ENCODE measurements at regions not wholly inside any gene's neighbourhood (a gene's known extent, or its start where the extent isn't known, plus 50 kb on each side); places are given as distances from the start of the nearest gene placed in this dataset.

DNA sequence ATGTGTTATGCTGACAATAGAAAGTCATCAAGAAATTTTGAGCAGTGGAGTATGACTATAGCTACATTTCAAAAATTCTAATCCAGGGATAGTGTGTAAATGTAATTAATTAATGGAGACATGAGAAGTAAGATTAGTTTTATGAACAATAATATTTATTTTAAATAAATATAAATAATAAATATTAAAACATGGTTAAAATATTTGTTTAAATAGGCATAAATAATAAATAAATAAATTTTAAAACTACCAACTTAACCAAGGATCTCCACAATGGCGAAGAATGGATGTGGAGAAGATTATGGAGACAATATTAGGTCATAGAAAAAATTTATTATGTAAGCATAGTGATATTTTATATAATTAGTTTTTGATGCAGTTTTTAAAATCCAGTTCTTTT is 588.2 kb upstream of the NOVA1 start:
- no peaks in the 10 kb centered on the region for H3K4me1 ChIP-seq (ENCODE audit: control insufficient read depth in 2 of 2, insufficient read depth in 2 of 2, low read length in 1 of 2)
- 85 to 91% methylated on average over 1 of the region's 1 CpG for WGBS, 2 donors
- no peak overlapping the region for H3K27ac ChIP-seq (ENCODE audit: low read depth in 2 of 2, low read length in 1 of 2)
- no peaks in the 10 kb centered on the region for H3K27me3 ChIP-seq (ENCODE audit: control insufficient read depth in 1 of 2, insufficient read depth in 2 of 2, low read length in 2 of 2)
- H3K36me3 ChIP-seq (ENCODE audit: control insufficient read depth in 2 of 2, insufficient read depth in 2 of 2, low read length in 1 of 2), result no peaks in the 10 kb centered on the region
- H3K4me3 ChIP-seq (ENCODE audit: low read depth in 1 of 2, low read length in 2 of 2), result no peak overlapping the region
- no peaks in the 10 kb centered on the region for H3K9me3 ChIP-seq (ENCODE audit: control insufficient read depth in 2 of 2, insufficient read depth in 1 of 2, low read depth in 1 of 2, low read length in 1 of 2)

DNA sequence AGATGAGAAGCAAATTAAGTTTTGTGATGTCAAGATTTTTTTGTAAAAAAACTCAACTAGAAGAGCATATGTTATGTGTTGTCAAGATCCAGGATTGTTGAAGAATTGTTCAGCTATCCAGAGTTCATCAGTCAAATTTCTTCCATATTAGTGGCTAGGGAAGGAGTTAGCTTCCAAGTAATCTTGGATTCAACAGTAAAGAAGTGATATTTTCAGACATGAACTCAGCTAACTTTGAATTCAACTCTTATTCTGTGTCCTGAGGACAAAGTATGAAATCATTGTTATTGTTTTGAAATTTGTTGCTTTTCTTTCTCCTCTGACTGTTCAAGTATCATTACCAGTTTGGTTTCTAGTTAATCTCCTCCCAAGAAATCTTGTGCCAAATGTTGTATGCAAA is 589.3 kb upstream of the NOVA1 start:
- no peaks in the 10 kb centered on the region for H3K9me3 ChIP-seq (ENCODE audit: control insufficient read depth in 2 of 2, insufficient read depth in 1 of 2, low read depth in 1 of 2, low read length in 1 of 2)
- H3K4me3 ChIP-seq (ENCODE audit: low read depth in 1 of 2, low read length in 2 of 2), result no peak overlapping the region
- H3K4me1 ChIP-seq (ENCODE audit: control insufficient read depth in 2 of 2, insufficient read depth in 2 of 2, low read length in 1 of 2), result no peaks in the 10 kb centered on the region

DNA sequence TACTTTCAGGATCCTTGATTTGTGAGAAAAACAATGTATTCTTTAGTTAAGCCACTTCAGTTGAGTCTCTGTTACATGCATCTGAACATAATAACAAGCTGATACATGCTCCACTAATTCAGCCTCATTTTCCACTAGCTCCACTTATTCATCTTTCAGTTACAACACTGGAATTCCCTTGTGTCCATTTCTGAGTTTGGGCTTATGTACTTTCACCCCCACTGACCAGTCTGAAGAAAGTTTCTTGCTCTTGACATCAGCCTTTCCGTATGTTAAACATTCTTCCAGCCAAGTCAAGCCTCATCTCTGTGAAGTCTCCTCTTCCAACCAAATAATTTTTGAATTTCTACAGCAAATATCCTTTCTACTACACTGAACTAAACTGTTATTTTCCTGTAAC is 592.5 kb upstream of the NOVA1 start:
- Histone ChIP-seq H3K4me3 (ENCODE audit: low read depth in 1 of 2, low read length in 2 of 2) (no peak overlapping the region), H3K27ac (ENCODE audit: low read depth in 2 of 2, low read length in 1 of 2) (no peak overlapping the region), H3K9me3 (ENCODE audit: control insufficient read depth in 2 of 2, insufficient read depth in 1 of 2, low read depth in 1 of 2, low read length in 1 of 2) (no peaks in the 10 kb centered on the region), H3K36me3 (ENCODE audit: control insufficient read depth in 2 of 2, insufficient read depth in 2 of 2, low read length in 1 of 2) (no peaks in the 10 kb centered on the region), H3K27me3 (ENCODE audit: control insufficient read depth in 1 of 2, insufficient read depth in 2 of 2, low read length in 2 of 2) (no peaks in the 10 kb centered on the region), H3K4me1 (ENCODE audit: control insufficient read depth in 2 of 2, insufficient read depth in 2 of 2, low read length in 1 of 2) (no peaks in the 10 kb centered on the region)
- 66 to 73% methylated on average over 1 of the region's 1 CpG for WGBS, 2 donors

More for the DNA sequence above, 589.3 kb upstream of the NOVA1 start:
- Histone ChIP-seq H3K27me3 (ENCODE audit: control insufficient read depth in 1 of 2, insufficient read depth in 2 of 2, low read length in 2 of 2) (no peaks in the 10 kb centered on the region), H3K27ac (ENCODE audit: low read depth in 2 of 2, low read length in 1 of 2) (no peak overlapping the region), H3K36me3 (ENCODE audit: control insufficient read depth in 2 of 2, insufficient read depth in 2 of 2, low read length in 1 of 2) (no peaks in the 10 kb centered on the region)

DNA sequence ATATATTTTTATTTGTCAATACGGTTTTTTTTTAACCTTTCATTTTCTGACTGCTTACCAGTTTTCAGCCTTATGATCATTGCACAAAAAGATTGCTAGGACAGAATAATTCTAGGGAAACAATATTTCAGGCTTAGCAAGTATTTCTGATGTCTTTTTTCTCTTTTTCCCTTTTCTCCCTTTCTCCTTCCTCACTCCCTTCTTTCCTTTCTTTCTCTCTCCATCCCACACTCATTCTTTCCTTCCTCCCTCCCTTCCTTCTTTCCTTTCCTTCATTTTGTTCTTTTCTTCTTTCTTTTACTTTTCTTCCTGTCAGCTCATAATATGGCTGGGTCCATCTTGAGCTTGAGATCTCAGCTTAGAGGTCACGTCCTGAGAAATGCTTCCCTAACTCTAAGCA is 601.4 kb upstream of the NOVA1 start:
- no peaks in the 10 kb centered on the region for H3K36me3 ChIP-seq (ENCODE audit: control insufficient read depth in 2 of 2, insufficient read depth in 2 of 2, low read length in 1 of 2)
- WGBS, 2 donors, result 38 to 40% methylated on average over 2 of the region's 2 CpGs
- no peak overlapping the region for H3K4me3 ChIP-seq (ENCODE audit: low read depth in 1 of 2, low read length in 2 of 2)
- H3K9me3 ChIP-seq (ENCODE audit: control insufficient read depth in 2 of 2, insufficient read depth in 1 of 2, low read depth in 1 of 2, low read length in 1 of 2), result no peaks in the 10 kb centered on the region
- H3K4me1 ChIP-seq (ENCODE audit: control insufficient read depth in 2 of 2, insufficient read depth in 2 of 2, low read length in 1 of 2), result no peaks in the 10 kb centered on the region
- H3K27ac ChIP-seq (ENCODE audit: low read depth in 2 of 2, low read length in 1 of 2), result no peak overlapping the region
- H3K27me3 ChIP-seq (ENCODE audit: control insufficient read depth in 1 of 2, insufficient read depth in 2 of 2, low read length in 2 of 2), result no peaks in the 10 kb centered on the region

DNA sequence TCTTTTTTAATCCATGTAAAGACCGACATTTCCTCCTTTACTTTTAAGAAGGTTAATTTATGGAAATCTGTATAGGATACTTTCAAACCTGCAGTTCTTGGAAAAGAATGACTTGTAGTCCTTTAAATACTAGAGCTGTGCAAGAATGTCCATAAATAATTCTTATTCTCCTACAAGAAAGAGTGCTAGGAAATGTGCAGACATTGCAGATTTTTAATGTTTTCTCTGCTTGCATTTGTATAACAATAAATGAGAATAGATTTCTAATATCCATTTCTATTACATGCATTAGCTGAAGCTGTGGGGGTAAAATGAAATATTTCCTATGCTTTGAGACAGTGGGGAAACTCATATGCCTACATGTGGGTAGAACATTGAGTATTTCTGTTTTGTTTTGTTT is 607.2 kb upstream of the NOVA1 start:
- Histone ChIP-seq H3K4me3 (ENCODE audit: low read depth in 1 of 2, low read length in 2 of 2) (no peak overlapping the region), H3K9me3 (ENCODE audit: control insufficient read depth in 2 of 2, insufficient read depth in 1 of 2, low read depth in 1 of 2, low read length in 1 of 2) (no peaks in the 10 kb centered on the region), H3K36me3 (ENCODE audit: control insufficient read depth in 2 of 2, insufficient read depth in 2 of 2, low read length in 1 of 2) (no peaks in the 10 kb centered on the region), H3K27ac (ENCODE audit: low read depth in 2 of 2, low read length in 1 of 2) (no peak overlapping the region), H3K4me1 (ENCODE audit: control insufficient read depth in 2 of 2, insufficient read depth in 2 of 2, low read length in 1 of 2) (no peaks in the 10 kb centered on the region), H3K27me3 (ENCODE audit: control insufficient read depth in 1 of 2, insufficient read depth in 2 of 2, low read length in 2 of 2) (no peaks in the 10 kb centered on the region)
- 44 to 59% methylated on average over 1 of the region's 1 CpG for WGBS, 2 donors

DNA sequence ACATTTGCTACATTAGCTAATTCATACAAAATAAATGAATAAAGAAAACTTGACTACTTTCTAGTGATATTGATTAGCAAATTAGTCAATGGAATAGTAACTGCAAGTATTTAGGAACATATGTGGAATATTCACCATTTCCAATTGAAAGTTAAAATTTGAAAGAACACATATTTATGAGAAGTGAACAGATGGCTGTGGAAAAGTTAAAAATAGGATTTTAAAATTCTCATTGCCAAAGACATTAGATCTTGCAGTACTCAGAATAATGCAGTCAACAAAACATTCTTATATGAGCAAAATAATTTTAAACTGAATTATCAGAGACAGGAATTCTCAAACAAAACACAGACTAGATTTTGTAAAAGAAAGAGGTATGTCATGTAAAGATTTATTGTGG is 613.9 kb upstream of the NOVA1 start:
- H3K4me3 ChIP-seq (ENCODE audit: low read depth in 1 of 2, low read length in 2 of 2), result no peak overlapping the region
- H3K27ac ChIP-seq (ENCODE audit: low read depth in 2 of 2, low read length in 1 of 2), result no peak overlapping the region
- no peaks in the 10 kb centered on the region for H3K4me1 ChIP-seq (ENCODE audit: control insufficient read depth in 2 of 2, insufficient read depth in 2 of 2, low read length in 1 of 2)

DNA sequence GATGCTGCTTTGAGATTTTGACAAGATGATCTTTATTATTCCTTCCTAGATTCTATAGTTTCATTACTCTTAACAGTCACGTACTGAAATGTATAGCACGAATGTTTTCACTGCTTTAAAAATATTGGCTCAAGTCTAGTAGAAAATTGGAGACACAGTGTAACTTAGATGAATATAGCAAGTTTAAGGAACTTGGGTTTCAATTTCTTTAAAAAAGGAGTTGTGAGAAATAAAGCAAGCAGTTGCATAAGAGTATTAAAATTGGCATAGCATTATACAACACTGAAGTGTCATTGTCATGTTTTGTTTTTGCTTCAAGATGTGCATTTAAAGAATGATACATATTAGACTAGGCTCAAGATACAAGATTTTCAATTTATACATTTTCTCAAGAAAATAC is 624.8 kb upstream of the NOVA1 start:
- H3K27ac ChIP-seq (ENCODE audit: low read depth in 2 of 2, low read length in 1 of 2), result no peak overlapping the region
- H3K36me3 ChIP-seq (ENCODE audit: control insufficient read depth in 2 of 2, insufficient read depth in 2 of 2, low read length in 1 of 2), result no peaks in the 10 kb centered on the region
- WGBS, 2 donors, result 86 to 87% methylated on average over 2 of the region's 2 CpGs
- no peaks in the 10 kb centered on the region for H3K4me1 ChIP-seq (ENCODE audit: control insufficient read depth in 2 of 2, insufficient read depth in 2 of 2, low read length in 1 of 2)
- no peaks in the 10 kb centered on the region for H3K27me3 ChIP-seq (ENCODE audit: control insufficient read depth in 1 of 2, insufficient read depth in 2 of 2, low read length in 2 of 2)
- no peak overlapping the region for H3K4me3 ChIP-seq (ENCODE audit: low read depth in 1 of 2, low read length in 2 of 2)
- no peaks in the 10 kb centered on the region for H3K9me3 ChIP-seq (ENCODE audit: control insufficient read depth in 2 of 2, insufficient read depth in 1 of 2, low read depth in 1 of 2, low read length in 1 of 2)

More for the DNA sequence above, 613.9 kb upstream of the NOVA1 start:
- Histone ChIP-seq H3K36me3 (ENCODE audit: control insufficient read depth in 2 of 2, insufficient read depth in 2 of 2, low read length in 1 of 2) (no peaks in the 10 kb centered on the region), H3K27me3 (ENCODE audit: control insufficient read depth in 1 of 2, insufficient read depth in 2 of 2, low read length in 2 of 2) (no peaks in the 10 kb centered on the region), H3K9me3 (ENCODE audit: control insufficient read depth in 2 of 2, insufficient read depth in 1 of 2, low read depth in 1 of 2, low read length in 1 of 2) (no peaks in the 10 kb centered on the region)

DNA sequence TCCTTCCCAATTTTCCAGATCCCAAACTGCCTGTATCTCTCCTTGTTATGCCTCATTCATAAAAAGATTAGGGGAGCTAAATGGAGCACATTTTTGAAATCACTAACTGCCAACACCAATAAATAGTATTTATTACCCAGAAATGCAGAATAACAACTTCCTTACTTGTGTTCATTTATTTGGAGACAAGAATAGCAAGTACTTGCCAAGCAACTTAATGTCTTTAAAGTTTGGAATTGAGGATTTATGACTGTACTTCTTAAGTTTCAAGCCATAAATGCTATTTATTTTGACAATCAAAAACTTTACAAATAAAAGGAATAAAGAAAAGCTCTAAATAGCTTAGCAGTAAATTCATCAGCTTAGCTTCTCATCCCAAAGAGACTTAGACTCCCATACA is 626.1 kb upstream of the NOVA1 start:
- no peaks in the 10 kb centered on the region for H3K27me3 ChIP-seq (ENCODE audit: control insufficient read depth in 1 of 2, insufficient read depth in 2 of 2, low read length in 2 of 2)

DNA sequence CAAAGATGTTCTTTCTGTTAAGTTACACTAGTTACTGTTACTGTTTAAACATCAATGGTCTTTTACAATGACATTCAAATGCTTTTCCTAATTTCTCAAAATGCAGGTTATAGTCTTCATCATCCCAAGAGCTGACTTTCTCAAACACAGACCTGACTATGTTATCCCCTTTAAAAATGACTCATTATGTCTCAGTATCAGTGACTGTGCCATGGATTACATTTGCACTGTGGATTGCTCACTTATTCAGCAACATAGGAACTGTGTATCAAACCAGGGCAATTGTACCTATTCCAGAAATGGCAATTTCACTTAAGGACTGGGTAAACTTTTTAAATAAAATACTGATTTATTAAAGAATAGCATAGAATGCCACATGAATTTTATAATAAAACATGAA is 630.2 kb upstream of the NOVA1 start:
- no peak overlapping the region for H3K4me3 ChIP-seq (ENCODE audit: low read depth in 1 of 2, low read length in 2 of 2)
- no peaks in the 10 kb centered on the region for H3K9me3 ChIP-seq (ENCODE audit: control insufficient read depth in 2 of 2, insufficient read depth in 1 of 2, low read depth in 1 of 2, low read length in 1 of 2)
- no peak overlapping the region for H3K27ac ChIP-seq (ENCODE audit: low read depth in 2 of 2, low read length in 1 of 2)
- H3K4me1 ChIP-seq (ENCODE audit: control insufficient read depth in 2 of 2, insufficient read depth in 2 of 2, low read length in 1 of 2), result no peaks in the 10 kb centered on the region
- H3K27me3 ChIP-seq (ENCODE audit: control insufficient read depth in 1 of 2, insufficient read depth in 2 of 2, low read length in 2 of 2), result no peaks in the 10 kb centered on the region
- H3K36me3 ChIP-seq (ENCODE audit: control insufficient read depth in 2 of 2, insufficient read depth in 2 of 2, low read length in 1 of 2), result no peaks in the 10 kb centered on the region

More for the DNA sequence above, 626.1 kb upstream of the NOVA1 start:
- no peaks in the 10 kb centered on the region for H3K4me1 ChIP-seq (ENCODE audit: control insufficient read depth in 2 of 2, insufficient read depth in 2 of 2, low read length in 1 of 2)
- no peaks in the 10 kb centered on the region for H3K9me3 ChIP-seq (ENCODE audit: control insufficient read depth in 2 of 2, insufficient read depth in 1 of 2, low read depth in 1 of 2, low read length in 1 of 2)
- no peaks in the 10 kb centered on the region for H3K36me3 ChIP-seq (ENCODE audit: control insufficient read depth in 2 of 2, insufficient read depth in 2 of 2, low read length in 1 of 2)
- no peak overlapping the region for H3K4me3 ChIP-seq (ENCODE audit: low read depth in 1 of 2, low read length in 2 of 2)
- H3K27ac ChIP-seq (ENCODE audit: low read depth in 2 of 2, low read length in 1 of 2), result no peak overlapping the region

DNA sequence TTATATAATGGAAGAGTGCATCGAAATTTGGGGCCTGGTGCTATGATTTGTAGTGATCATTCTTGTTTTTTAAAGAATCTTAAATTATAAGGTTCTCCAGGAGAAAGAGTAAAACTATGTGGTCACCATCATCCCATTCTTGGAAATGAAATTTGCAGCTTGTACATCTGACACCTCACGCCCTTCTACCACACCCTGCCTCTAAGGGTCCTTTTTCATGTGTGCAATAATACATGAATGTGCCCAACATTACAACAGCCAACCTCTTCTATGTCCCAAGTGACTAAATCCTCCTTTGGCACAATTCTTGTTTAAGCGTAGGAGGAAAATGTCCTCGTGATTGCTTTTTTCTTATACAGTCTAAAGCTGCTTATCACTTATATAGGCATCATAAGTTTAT is 636.5 kb upstream of the NOVA1 start:
- H3K27me3 ChIP-seq (ENCODE audit: control insufficient read depth in 1 of 2, insufficient read depth in 2 of 2, low read length in 2 of 2), result no peaks in the 10 kb centered on the region
- no peaks in the 10 kb centered on the region for H3K9me3 ChIP-seq (ENCODE audit: control insufficient read depth in 2 of 2, insufficient read depth in 1 of 2, low read depth in 1 of 2, low read length in 1 of 2)
- WGBS, 2 donors, result 74 to 76% methylated on average over 4 of the region's 4 CpGs
- H3K27ac ChIP-seq (ENCODE audit: low read depth in 2 of 2, low read length in 1 of 2), result no peak overlapping the region
- no peaks in the 10 kb centered on the region for H3K4me1 ChIP-seq (ENCODE audit: control insufficient read depth in 2 of 2, insufficient read depth in 2 of 2, low read length in 1 of 2)
- no peaks in the 10 kb centered on the region for H3K36me3 ChIP-seq (ENCODE audit: control insufficient read depth in 2 of 2, insufficient read depth in 2 of 2, low read length in 1 of 2)
- no peak overlapping the region for H3K4me3 ChIP-seq (ENCODE audit: low read depth in 1 of 2, low read length in 2 of 2)

All from esophagus (tissue), 2 donors.